Fibroblast of skin of left biceps (primary cell): ENCODE measurements at regions not wholly inside any gene's neighbourhood (a gene's known extent, or its start where the extent isn't known, plus 50 kb on each side); places are given as distances from the start of the nearest gene placed in this dataset.

Source experiments
- DNase-seq, 2 experiments: peaks; one replicate each; pipeline ENCODE4 v3.0.0-alpha.2; 2013; ENCODE audit warnings: low read depth in 2 of 2

GRCh38 chr19:31600731-31601295, 251.6 kb upstream of the TSHZ3 start:
- DNase-seq = no peak

DNA sequence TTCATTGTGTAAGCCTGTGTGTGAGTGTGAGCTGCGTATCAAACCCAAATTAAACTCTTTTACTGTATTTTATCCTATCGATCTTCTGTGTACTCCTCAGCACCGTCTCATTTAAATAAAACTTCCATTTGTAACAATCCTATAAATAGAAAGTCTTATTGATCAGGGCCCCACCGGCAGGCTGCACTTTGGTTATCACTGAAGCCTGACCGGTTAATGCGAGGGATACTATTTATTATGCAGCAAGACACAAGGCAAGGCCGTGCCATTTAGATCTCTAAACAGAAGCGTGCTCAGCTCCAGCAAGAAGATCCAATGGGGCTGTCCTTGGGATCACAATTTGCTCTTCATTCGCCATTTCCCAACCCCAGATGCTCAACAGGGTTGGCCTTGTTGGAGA, 252.6 kb upstream of the TSHZ3 start:
- DNase-seq = no peak

GRCh38 chr19:31602548-31602947, 253.3 kb upstream of the TSHZ3 start:
- DNase-seq = no peak

- no peak for DNase-seq
Measured at GRCh38 chr19:31604493-31605040, 255.3 kb upstream of the TSHZ3 start.

- DNase-seq = no peak
Measured at GRCh38 chr19:31610018-31610417, 260.8 kb upstream of the TSHZ3 start.

- no peak for DNase-seq
Measured at GRCh38 chr19:31611046-31611877, 262.0 kb upstream of the TSHZ3 start.

DNA sequence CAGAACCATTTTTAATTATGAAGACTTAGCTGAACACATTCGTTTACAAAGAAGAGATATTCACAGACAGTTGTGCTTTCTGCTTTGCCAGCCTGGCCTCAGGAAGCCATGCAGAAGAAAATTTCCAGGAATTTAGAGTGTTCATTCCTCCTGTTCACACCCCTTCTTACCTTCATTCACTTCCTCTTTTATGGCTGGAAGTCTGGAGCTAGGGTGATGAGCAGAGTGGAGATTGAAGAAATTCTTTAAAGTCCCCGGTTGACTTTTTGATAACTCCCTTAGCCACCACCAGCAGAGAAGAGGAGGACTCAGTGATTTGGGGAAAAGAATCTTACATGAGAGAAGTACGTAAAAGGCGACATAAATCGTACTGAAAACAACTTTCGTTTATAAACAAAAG, 263.6 kb upstream of the TSHZ3 start:
- no peak for DNase-seq

- no peak for DNase-seq
Measured at GRCh38 chr19:31613683-31614219, 264.5 kb upstream of the TSHZ3 start.

- no peak for DNase-seq
Measured at GRCh38 chr19:31616031-31616430, 266.8 kb upstream of the TSHZ3 start.

DNA sequence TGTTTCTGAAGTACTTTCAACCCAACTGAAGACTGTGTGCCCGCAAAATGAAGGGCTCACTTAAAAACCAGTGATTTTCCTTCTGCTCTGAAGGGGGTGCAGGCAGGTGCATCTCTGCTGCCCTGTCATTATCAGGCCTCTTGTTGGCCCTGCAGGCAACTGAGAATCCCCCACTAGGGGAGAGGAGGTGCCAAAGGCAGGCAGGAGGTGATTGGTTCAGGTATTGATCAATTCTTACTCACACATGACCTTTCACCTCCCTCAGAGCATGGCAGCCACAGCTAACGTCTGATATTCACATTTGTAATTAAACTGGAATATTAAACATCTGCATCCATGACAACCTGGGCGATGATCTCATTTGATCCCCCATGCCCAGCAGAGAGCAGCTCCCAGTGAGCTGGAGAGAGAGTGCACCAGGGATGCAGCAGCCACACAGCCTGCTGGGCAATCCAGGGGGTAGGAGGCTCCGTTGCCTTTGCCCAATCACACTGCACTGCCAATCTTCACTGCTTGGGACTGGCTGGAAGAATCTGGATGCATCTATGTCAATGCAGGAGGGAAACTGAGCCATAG, 267.9 kb upstream of the TSHZ3 start:
- no peak for DNase-seq

DNA sequence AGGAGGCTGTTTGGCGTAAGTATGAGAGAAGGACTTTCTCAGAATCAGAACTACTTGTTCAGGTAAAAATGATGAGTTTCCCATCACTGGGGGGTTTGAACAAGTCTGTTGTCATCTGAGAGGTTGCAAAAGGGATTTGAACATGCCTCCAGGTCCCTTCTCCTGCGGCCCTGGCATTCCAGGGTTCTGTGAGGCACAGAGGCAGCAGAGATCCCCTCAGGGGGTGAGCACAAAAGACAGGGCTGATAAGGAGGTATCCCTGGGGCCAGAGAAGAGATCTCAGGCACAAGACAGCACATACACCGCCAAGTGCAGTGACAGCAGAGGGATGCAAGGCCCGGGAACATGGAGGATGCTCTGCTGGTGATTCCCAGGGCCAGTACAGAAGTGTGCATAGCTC, 275.8 kb upstream of the TSHZ3 start:
- no peak for DNase-seq

- no peak for DNase-seq
Measured at GRCh38 chr19:31625575-31625974, 276.3 kb upstream of the TSHZ3 start.

- DNase-seq = no peak
Measured at GRCh38 chr19:31626941-31627340, 277.7 kb upstream of the TSHZ3 start.

GRCh38 chr19:31627620-31628365, 278.6 kb upstream of the TSHZ3 start:
- no peak for DNase-seq

DNA sequence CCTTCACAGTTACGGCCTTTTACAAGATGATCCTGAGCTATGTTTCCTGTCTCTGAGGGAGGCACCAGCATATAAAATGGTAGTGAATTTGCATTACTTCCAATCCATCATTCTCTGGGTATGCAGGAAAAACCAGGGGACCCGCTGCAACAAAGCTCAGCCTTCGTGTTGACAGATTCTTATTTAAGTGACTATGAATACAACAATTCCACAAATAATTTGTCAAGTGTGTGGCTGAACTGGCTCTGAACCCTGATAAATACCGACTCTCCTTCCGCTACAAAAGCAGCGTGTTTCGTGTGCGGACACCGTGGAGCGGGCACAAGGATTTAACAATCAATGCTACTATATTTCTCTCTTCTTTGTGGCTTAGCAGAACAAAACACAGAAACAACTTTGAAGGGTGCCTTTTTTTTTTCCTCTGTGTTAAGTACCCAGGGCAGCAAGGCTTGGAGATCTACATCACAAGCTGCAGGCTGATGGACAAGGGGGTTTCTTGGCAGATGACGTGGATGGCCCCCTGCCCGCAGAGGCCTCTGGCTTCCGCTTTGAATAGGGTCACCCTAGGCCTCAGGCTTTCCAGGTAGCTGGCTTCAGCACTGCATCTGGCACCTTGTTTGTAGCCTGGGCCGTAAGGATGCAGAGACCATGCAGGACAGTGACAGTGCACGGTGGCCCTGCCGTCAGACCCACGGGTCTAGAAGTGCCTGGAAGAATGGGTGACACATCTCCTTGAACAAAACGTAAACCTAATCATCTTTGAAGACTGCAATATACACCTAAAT, 280.5 kb upstream of the TSHZ3 start:
- DNase-seq = no peak

- no peak for DNase-seq
Measured at GRCh38 chr19:31633014-31633413, 283.8 kb upstream of the TSHZ3 start.

GRCh38 chr19:31639306-31639705, 290.1 kb upstream of the TSHZ3 start:
- DNase-seq = no peak

- DNase-seq = no peak
Measured at GRCh38 chr19:31641591-31641990, 292.4 kb upstream of the TSHZ3 start.

DNA sequence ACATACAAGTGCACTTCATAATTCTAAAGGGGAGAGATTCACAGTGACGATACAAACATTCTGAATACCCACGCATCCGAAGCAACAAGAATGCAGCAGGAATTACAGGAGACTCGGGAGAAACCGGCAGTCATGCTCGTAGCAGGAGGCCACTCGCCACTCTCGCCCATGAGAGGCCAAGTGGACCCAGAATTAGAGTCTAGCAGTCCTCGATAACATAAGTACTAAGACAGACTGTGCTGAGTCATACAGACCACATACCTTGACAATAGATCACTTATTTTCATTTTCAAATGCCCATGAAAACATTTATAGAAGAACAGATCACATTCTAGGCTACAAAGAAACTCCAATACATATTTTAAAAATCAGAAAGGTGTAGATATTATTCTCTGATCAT, 299.1 kb upstream of the TSHZ3 start:
- no peak for DNase-seq

- DNase-seq = no peak
Measured at GRCh38 chr19:31656507-31656906, 307.3 kb upstream of the TSHZ3 start.
